ENCODE measurements at regions not wholly inside any gene's neighbourhood (a gene's known extent, or its start where the extent isn't known, plus 50 kb on each side); places are given as distances from the start of the nearest gene placed in this dataset.

DNA sequence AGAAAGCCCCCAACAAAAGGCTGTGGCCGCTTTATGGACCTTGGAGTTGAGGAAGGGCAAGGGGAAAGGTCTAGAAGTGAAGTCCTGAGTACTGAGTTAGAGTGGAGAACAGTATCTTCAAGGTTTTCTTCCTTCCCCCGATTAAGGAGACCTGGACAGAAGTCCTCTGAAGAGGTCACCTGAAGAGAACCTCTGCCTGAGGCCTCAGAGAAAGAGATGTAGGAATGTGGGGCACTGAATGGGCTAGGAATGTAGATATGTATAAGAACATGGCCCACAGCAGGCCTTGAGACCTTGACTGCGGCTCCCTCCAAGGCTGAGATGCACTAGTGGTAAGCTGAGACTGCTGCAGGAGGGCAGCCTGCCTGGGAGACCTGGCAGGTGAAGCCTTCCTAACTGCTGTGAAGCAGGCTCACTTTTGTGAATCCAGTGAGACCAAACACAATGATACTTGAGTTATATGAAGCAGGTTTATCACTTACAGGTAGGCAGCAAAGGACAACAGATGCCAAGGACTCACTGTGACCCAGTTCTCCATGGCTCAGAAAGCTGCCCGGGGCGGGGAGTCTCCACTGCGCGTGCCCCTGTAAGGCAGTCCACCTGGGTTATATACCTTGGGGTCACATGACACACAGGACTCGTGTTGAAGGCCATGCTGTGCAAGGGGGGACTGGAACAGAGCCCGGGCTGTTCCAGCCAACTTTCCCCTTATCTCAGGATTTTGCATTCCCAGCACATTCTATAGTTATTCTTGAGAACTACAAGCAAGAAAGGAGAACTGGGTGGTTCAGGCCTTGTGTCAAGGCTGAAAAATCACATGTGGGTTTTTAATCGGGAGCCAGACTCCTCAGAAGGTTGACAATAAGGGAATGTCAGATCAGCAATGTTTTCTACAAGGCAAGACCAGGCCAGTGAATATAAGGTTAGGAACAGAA is 78.8 kb upstream of the PPM1J start:
- TF ChIP-seq POLR2AphosphoS5 (IDR thresholded peaks at IDR 0.05; ENCODE audit: low read depth, low read length) (no peak), TAF1 (IDR thresholded peaks at IDR 0.05; ENCODE audit: borderline replicate concordance, insufficient read depth, low read length) (no peak), SIN3A (IDR thresholded peaks at IDR 0.05; ENCODE audit: borderline replicate concordance, insufficient read depth, low read length) (no peak)
